NCI-H146 treated with DMSO at 0.1 percent for 48 hours (cell line): ENCODE measurements at regions not wholly inside any gene's neighbourhood (a gene's known extent, or its start where the extent isn't known, plus 50 kb on each side); places are given as distances from the start of the nearest gene placed in this dataset.

Source experiments
- DNase-seq: peaks from one replicate; lab custom pipeline; 2025; ENCODE audit not compliant: unreplicated experiment; lab: John Stamatoyannopoulos, UW

DNA sequence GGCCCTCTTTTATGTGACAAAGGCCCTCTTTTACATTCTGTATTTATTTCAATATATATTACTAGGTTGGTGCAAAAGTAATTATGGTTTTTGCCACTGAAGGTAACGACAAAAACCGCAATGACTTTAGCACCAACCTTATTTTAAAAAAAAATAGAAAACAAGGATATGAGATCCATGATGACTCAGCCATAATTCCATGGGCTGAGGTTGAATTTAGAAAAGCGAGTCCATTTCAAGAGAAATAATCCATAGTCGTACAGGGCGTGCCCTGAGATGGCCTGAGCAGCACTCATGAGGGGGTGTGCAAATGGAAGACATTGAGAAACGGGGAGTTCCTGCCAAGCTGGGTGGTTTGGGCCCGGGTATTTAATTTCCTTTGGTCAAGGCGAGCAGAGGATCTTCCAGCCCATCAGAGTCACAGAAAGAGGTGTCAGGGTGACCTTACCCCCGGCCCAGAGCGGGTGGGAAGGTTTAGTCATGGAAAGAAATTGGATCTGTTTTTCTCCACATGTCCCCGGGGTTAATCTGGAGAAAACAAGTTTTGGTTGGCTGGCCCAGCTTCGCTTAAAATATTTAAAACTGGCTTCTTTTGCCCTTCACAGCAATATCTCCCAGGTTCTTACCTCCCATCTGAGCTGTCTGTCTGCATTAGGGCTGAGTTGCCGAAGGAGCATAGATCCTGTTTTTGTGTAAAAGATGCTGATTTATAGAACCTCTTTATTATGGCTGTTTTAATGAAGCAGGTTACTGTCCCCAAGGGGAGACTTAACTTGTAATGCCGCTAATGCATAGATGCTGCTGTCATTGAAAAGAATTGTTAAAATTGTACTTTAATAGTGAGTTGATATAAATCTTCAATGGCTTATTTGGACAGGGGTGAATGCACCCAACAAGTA, 255.6 kb downstream of the PREX1 start:
- DNase-seq = no peak

DNA sequence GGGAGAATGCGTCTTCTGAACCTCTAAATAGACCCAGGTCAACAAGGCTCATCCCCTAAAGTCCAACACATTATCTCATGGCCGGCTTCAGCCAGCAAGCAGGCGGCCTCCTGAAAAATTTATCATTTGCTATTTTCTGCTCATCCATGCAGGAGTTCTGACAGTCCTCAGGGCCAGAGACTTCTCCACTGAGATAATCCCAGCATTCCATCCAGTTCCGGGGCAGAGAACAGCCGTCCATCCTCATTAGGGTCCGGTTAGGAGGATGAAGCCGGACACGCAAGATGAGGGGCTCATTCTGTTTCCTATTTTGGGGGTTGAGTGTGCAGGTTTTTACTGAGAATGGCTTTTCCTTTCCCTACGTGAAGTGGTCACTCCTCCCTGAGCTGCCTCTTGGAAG, 258.1 kb downstream of the PREX1 start:
- no peak for DNase-seq

- no peak for DNase-seq
Measured at GRCh38 chr20:48568520-48568919, 259.3 kb downstream of the PREX1 start.

DNA sequence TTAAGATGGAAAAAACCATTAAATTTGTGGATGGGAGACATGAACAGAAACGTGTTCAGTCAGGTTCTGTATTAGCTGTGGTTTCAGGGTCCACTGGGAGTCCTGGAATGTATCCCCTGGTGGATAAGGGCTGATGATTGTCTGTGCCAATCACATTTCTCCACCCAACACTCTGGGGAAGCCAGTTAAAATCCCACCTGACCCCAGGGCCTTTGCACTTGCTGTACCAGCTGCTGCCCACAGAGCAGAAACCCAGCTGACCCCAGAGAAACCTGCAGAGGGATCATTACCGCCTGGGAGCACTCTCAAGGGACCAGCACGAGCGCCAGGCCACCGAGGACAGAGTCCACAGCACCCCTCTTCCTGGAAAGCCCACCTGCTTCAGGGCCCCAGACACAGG, 260.7 kb downstream of the PREX1 start:
- DNase-seq = no peak

DNA sequence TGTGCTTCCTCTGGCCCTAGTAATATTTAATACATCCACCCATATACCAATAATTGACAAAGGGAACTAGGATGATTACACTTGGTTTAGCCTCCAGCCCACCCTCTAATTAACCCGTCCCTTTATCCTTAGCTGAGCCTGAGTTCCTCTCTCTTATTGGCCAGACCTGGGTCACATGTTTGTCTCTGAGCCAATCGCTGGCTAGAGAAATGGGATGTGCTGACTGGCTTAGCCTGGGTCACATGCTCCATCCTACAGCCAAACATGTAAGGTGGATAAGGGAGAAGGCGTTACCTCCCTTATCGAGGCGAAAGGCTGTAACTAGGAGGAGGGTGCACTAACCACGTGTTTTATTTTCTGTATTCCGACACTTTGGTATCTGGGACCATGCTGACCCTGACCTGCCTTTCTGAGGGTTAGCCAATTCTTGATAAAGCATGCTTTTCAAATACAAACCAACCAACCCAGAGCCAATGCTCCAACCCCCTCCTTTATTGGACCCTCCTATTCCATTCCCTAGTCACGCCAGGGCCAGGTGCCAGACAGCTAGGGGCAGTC, 262.7 kb downstream of the PREX1 start:
- DNase-seq = no peak

DNA sequence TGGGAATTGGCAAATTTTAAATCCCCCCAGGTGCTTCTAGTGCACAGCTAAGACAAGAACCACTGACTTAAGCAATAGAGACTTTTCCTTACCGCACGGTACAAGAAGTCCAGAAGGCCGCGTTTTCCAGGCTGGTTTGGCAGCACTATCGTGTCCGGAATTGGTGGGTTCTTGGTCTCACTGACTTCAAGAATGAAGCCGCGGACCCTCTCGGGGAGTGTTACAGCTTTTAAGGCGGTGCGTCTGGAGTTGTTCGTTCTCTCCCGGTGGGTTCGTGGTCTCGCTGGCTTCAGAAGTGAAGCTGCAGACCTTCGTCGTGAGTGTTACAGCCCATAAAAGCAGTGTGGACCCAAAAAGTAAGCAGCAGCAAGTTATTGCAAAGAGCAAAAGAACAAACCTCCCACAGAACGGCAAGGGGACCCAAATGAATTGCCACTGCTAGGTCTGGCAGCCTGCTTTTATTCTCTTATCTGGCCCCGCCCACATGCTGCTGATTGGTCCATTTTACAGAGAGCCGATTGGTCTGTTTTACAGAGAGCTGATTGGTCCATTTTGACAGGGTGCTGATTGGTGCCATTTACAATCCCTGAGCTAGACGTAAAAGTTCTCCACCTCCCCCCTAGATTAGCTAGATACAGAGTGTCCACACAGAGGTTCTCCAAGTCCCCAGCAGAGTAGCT, 264.5 kb downstream of the PREX1 start:
- no peak for DNase-seq

DNA sequence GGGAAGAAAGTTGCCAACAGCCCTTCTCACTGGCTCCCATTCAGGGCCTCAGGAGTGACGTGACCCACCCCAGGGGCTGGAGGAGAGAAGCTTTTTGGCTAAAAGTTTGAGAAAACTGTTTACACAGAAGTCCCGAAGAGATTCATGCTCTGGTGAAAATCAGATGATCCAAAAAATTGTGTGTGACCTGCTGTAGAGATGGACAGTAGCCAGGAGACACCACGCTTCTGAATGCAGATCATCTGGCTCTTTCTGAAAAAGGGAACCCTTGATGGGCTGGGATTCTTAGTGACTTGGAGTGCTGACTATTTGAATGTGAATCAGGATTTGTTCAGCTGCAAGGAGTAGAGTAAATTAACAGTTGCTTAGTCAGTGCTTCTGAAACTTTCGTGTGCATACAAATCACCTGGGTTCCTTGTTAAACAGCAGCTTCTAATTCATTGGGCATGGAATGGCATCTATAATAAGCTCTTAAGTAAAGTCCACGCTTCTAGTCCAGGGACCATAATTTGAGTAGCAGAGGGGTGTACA, 265.1 kb downstream of the PREX1 start:
- no peak for DNase-seq

DNA sequence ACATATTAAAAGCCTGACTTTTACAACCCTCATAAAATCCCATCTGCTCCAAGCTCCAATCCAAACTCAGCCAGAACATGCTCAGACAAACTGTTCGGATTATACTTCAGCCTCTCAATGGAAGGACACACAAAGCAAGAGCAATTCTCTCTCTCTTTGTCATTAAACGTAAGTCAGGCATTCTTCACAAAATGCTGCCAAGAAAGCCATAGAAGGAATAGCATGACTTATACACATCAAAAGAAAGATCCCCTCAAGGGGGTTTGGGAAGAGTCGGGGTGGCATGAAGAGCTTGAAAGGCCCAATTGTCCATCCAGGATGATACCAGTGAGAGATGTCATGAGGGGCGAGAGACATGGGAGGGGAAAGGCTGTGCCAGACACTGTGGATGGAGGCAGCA, 268.9 kb downstream of the PREX1 start:
- no peak for DNase-seq

DNA sequence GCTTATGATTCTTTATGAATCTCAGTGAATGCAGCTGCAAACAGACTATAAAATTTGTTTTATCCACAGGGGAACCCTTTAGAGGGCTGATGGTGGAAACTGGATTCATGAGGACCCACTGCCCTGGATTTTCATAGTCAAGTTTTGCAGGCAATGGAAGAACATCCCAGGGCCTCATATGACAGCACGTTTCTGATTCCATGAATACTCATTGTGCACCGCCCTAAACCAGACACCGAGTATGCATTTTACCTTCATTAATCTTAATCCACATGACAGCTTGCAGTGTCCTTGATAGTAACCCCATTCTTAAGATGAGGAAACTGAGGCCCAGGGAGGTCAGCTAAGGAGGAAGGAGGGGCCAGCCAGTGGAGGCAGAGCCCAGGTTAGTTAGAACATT, 270.4 kb downstream of the PREX1 start:
- no peak for DNase-seq

GRCh38 chr20:48556956-48557355, 270.8 kb downstream of the PREX1 start:
- no peak for DNase-seq

DNA sequence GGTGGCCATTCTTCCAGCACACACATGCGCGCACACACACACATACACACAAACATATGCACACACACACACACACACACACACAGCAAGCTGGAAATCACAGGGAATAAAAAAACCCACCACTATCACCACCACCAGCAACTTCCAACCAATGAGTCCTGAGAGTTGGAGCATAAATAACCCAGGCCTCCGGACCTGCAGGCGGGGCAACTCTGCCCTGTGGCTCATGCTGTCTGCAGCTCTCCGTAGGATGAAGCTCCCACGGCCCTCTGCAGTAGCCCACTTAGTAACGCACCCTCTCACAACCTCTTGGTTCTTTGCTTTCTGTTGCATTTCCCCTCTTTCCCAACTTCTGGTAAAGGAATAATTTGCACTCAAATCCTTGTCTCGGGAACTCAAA, 275.2 kb downstream of the PREX1 start:
- DNase-seq = no peak

DNA sequence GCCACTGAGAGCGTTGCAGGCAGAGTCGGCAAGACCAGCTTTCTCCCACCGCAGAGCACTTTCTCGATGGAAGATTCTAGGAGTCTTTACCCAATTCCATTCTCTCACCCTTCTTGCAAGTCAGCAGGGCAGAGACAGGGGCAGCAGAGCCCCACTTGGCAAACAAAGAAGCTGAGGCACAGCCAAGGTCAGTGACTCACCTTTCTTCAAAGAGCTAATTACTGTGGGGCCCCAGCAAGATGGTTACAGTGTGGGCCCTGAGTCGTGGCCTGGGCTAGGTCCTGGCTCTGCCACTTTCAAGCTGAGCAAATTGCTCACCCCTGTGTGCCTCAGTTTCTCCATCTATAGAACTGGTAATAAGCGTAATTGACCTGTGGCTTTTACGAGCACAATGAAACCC, 277.0 kb downstream of the PREX1 start:
- no peak for DNase-seq

DNA sequence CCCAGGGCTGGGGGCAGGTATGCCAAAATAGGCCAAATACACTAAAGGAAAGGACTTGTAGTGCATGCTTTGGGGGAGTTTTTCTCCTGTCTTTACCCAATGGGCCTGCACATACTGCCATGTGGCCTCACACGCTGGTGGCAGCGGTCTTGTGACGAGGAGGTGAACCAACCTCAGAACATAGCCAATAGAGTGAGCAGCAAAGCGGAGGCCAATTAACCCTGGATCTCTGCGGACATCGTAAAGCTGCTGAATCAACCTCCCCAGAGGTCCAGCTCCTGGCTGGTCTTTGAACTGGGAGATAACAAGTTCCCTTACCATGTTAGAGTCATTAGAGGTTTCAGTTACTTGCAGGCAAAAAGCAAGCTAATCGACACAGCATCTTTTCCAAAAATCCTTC, 280.1 kb downstream of the PREX1 start:
- DNase-seq = no peak

- DNase-seq = peak; percentile 19
Measured at GRCh38 chr20:48544402-48545339, 283.1 kb downstream of the PREX1 start.

DNA sequence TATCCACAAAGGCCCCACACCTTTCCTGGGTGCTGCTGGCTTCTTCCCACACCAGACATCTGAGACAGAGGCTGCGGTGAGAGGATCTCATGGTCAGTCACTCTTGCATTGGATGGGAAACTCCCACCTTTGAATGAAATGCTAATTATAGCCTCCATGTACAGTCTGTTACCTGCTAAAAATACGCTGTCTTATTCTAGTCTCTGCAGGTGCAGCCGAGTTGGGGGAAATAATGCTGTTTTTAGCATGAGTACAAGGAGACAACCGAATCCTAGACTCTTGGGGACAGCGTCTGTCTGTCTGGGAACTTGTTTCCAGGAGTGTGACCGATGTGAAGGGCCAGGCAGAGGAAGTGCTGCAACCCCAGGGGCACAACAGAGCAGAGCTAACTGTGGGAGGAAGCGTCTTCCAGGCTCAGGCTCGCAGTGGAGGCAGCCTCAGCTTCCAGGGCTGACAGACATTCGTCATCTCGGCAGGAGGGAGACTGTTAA, 286.2 kb downstream of the PREX1 start:
- DNase-seq = no peak

GRCh38 chr20:48538856-48539255, 288.9 kb downstream of the PREX1 start:
- no peak for DNase-seq

GRCh38 chr20:48538058-48538825, 289.6 kb downstream of the PREX1 start:
- no peak for DNase-seq

GRCh38 chr20:48536206-48536605, 291.6 kb downstream of the PREX1 start:
- no peak for DNase-seq

- no peak for DNase-seq
Measured at GRCh38 chr20:48535556-48535955, 292.2 kb downstream of the PREX1 start.

DNA sequence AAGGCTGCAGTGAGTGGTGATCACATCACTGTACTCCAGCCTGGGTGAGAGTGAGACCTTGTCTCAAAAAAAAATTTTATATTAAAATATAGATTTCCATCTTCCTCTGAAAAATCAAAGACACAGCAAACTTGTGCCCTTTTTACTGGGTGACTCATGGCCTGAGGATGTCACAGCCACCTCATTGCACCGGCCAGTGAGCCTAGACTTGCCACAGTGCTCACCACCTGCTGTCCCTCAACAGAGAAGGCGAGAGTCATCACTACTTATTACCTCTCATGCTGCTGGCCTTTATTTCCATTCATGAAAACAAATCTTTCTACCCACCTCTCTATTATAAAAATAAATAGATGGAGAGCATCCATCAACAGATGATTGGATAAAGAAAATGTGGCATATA, 295.8 kb downstream of the PREX1 start:
- no peak for DNase-seq
